Trophoblast cell (in vitro differentiated cells and primary cell): ENCODE measurements at regions not wholly inside any gene's neighbourhood (a gene's known extent, or its start where the extent isn't known, plus 50 kb on each side); places are given as distances from the start of the nearest gene placed in this dataset.
A peak's percentile ranks its signal among the peaks of the same experiment; 100 is the strongest.

Source experiments
- DNase-seq, 2 donors: peaks; one replicate each; pipeline ENCODE4 v3.0.0-alpha.2; 2016
- H2AFZ ChIP-seq: 2 replicates; pipeline ENCODE4 v1.6.1; 2013; ENCODE audit warnings: low read length, moderate library complexity, mild to moderate bottlenecking; ENCODE audit not compliant: insufficient read depth, poor library complexity
- H2AK5ac ChIP-seq: 2 replicates; pipeline ENCODE4 v1.6.1; 2013; ENCODE audit warnings: mild to moderate bottlenecking, low read length
- H2BK120ac ChIP-seq: 2 replicates; pipeline ENCODE4 v1.6.1; 2013; ENCODE audit warnings: low read length, mild to moderate bottlenecking, moderate library complexity; ENCODE audit not compliant: insufficient read depth, poor library complexity
- H2BK12ac ChIP-seq: 2 replicates; pipeline ENCODE4 v1.6.1; 2013; ENCODE audit warnings: mild to moderate bottlenecking, low read length, moderate library complexity
- H2BK5ac ChIP-seq: 2 replicates; pipeline ENCODE4 v1.6.1; 2013; ENCODE audit warnings: low read length, low read depth, moderate library complexity, mild to moderate bottlenecking; ENCODE audit not compliant: poor library complexity
- H3K14ac ChIP-seq: 2 replicates; pipeline ENCODE4 v1.6.1; 2013; ENCODE audit warnings: mild to moderate bottlenecking, low read length
- H3K18ac ChIP-seq: 2 replicates; pipeline ENCODE4 v1.6.1; 2013; ENCODE audit warnings: mild to moderate bottlenecking, low read length
- H3K23ac ChIP-seq: 2 replicates; pipeline ENCODE4 v1.6.1; 2013; ENCODE audit warnings: low read length
- H3K27ac ChIP-seq: 2 replicates; pipeline ENCODE4 v1.5.1; 2013; ENCODE audit warnings: low read depth, mild to moderate bottlenecking, inconsistent platforms, low read length, moderate library complexity
- H3K27me3 ChIP-seq: 2 replicates; pipeline ENCODE4 v1.6.1; 2013; ENCODE audit warnings: inconsistent platforms, mild to moderate bottlenecking, low read length, moderate library complexity; ENCODE audit not compliant: insufficient read depth
- H3K36me3 ChIP-seq, 2 experiments: 1 replicate in 1 of 2; 2 replicates in 1 of 2; pipeline ENCODE4 v1.6.1; 2013; ENCODE audit warnings: low read length in 2 of 2, mild to moderate bottlenecking in 2 of 2, moderate library complexity in 1 of 2; ENCODE audit not compliant: insufficient read depth in 2 of 2, control insufficient read depth in 1 of 2
- H3K4ac ChIP-seq: 2 replicates; pipeline ENCODE4 v1.6.1; 2013; ENCODE audit warnings: low read depth, mild to moderate bottlenecking, low read length, moderate library complexity
- H3K4me1 ChIP-seq, 2 experiments: 1 replicate in 1 of 2; 2 replicates in 1 of 2; pipeline ENCODE4 v1.6.1; 2013; ENCODE audit warnings: low read length in 2 of 2, mild to moderate bottlenecking in 2 of 2, moderate library complexity in 1 of 2; ENCODE audit not compliant: insufficient read depth in 2 of 2, control insufficient read depth in 1 of 2
- H3K4me2 ChIP-seq: 2 replicates; pipeline ENCODE4 v1.6.1; 2013; ENCODE audit warnings: inconsistent platforms, mild to moderate bottlenecking, low read length, moderate library complexity
- H3K4me3 ChIP-seq: 2 replicates; pipeline ENCODE4 v1.5.1; 2013; ENCODE audit warnings: mild to moderate bottlenecking, low read depth, low read length, inconsistent platforms
- H3K79me1 ChIP-seq: one replicate; pipeline ENCODE4 v1.6.1; 2013; ENCODE audit warnings: low read length
- H3K79me2 ChIP-seq: 2 replicates; pipeline ENCODE4 v1.6.1; 2013; ENCODE audit warnings: low read length, mild to moderate bottlenecking; ENCODE audit not compliant: control insufficient read depth, insufficient read depth, poor library complexity
- H3K9ac ChIP-seq: 2 replicates; pipeline ENCODE4 v1.6.1; 2013; ENCODE audit warnings: mild to moderate bottlenecking, low read length
- H3K9me3 ChIP-seq: 2 replicates; pipeline ENCODE4 v1.6.1; 2013; ENCODE audit warnings: low read depth, mild to moderate bottlenecking, control low read depth, inconsistent platforms, low read length; ENCODE audit not compliant: insufficient read depth
- H4K12ac ChIP-seq: 2 replicates; pipeline ENCODE4 v1.6.1; 2013; ENCODE audit warnings: low read depth, mild to moderate bottlenecking, low read length, moderate library complexity
- H4K8ac ChIP-seq: 2 replicates; pipeline ENCODE4 v1.6.1; 2013; ENCODE audit warnings: low read depth, mild to moderate bottlenecking, low read length, moderate library complexity
- H4K91ac ChIP-seq: one replicate; pipeline ENCODE4 v1.6.1; 2013; ENCODE audit warnings: low read depth, mild to moderate bottlenecking, low read length, moderate library complexity
- WGBS: extraction: QIAGEN DNeasy Blood & Tissue Kit; methylation state at CpG from one replicate; pipeline ENCODE4 v1.1.7; 2013; ENCODE audit warnings: missing lambda C conversion rate; ENCODE audit not compliant: insufficient read length, insufficient coverage; ENCODE audit errors: extremely low coverage; 5-methylcytosine and 5-hydroxymethylcytosine counted together

- no peak overlapping the region for H3K4me3 ChIP-seq
- no peak overlapping the region for H3K23ac ChIP-seq
- no peak overlapping the region for H2BK5ac ChIP-seq
- H4K8ac ChIP-seq: no peak overlapping the region
- H3K36me3 ChIP-seq: no peaks in the 10 kb centered on the region
- no peak overlapping the region for H2AK5ac ChIP-seq
- H3K4me1 ChIP-seq: no peaks in the 10 kb centered on the region
- H3K9me3 ChIP-seq: no peaks in the 10 kb centered on the region
- H3K79me2 ChIP-seq: no peaks in the 10 kb centered on the region
- H3K18ac ChIP-seq: no peak overlapping the region
- H3K4me2 ChIP-seq: no peak overlapping the region
- no CpG with 5 or more reads among the region's 16 CpGs for WGBS
- no peak overlapping the region for H3K27ac ChIP-seq
- no peak overlapping the region for H2BK120ac ChIP-seq
- no peak overlapping the region for H3K9ac ChIP-seq
- no peak overlapping the region for H4K91ac ChIP-seq
- H4K12ac ChIP-seq: no peak overlapping the region
- no peaks in the 10 kb centered on the region for H3K27me3 ChIP-seq
- no peak overlapping the region for H3K4ac ChIP-seq
- no peak overlapping the region for H3K14ac ChIP-seq
- no peak overlapping the region for H2BK12ac ChIP-seq
- DNase-seq: no peak
- H2AFZ ChIP-seq: no peak overlapping the region
- no peaks in the 10 kb centered on the region for H3K79me1 ChIP-seq
Observed at GRCh38 chr2:123688231-123688940, 336.7 kb upstream of the CNTNAP5 start.

- H3K4me3 ChIP-seq: no peak overlapping the region
- no peak overlapping the region for H4K8ac ChIP-seq
- no peak overlapping the region for H3K18ac ChIP-seq
- no peak overlapping the region for H3K9ac ChIP-seq
- DNase-seq: no peak
- no peak overlapping the region for H3K23ac ChIP-seq
- no peak overlapping the region for H2BK5ac ChIP-seq
- H3K27me3 ChIP-seq: no peaks in the 10 kb centered on the region
- H3K9me3 ChIP-seq: no peaks in the 10 kb centered on the region
- no peak overlapping the region for H2BK120ac ChIP-seq
- H3K36me3 ChIP-seq: no peaks in the 10 kb centered on the region
- H3K4me1 ChIP-seq: no peaks in the 10 kb centered on the region
- no peak overlapping the region for H3K4ac ChIP-seq
- no peak overlapping the region for H2BK12ac ChIP-seq
- no peak overlapping the region for H2AFZ ChIP-seq
- H3K79me1 ChIP-seq: no peaks in the 10 kb centered on the region
- no peak overlapping the region for H4K91ac ChIP-seq
- no peak overlapping the region for H4K12ac ChIP-seq
- no peaks in the 10 kb centered on the region for H3K79me2 ChIP-seq
- H3K14ac ChIP-seq: no peak overlapping the region
- H3K27ac ChIP-seq: no peak overlapping the region
- H3K4me2 ChIP-seq: no peak overlapping the region
- WGBS: no CpG with 5 or more reads among the region's 2 CpGs
- no peak overlapping the region for H2AK5ac ChIP-seq
Observed at GRCh38 chr2:123692121-123692520, 333.0 kb upstream of the CNTNAP5 start.

GRCh38 chr2:123693836-123694235 lies 331.3 kb upstream of the CNTNAP5 start:
- no peak overlapping the region for H3K4ac ChIP-seq
- H2BK120ac ChIP-seq: no peak overlapping the region
- no peak overlapping the region for H4K91ac ChIP-seq
- no peaks in the 10 kb centered on the region for H3K79me2 ChIP-seq
- no peaks in the 10 kb centered on the region for H3K9me3 ChIP-seq
- no peaks in the 10 kb centered on the region for H3K4me1 ChIP-seq
- no peak overlapping the region for H3K4me3 ChIP-seq
- WGBS: no CpG with 5 or more reads among the region's 1 CpG
- no peaks in the 10 kb centered on the region for H3K79me1 ChIP-seq
- no peak overlapping the region for H3K14ac ChIP-seq
- H3K27ac ChIP-seq: no peak overlapping the region
- H4K8ac ChIP-seq: no peak overlapping the region
- no peak overlapping the region for H3K18ac ChIP-seq
- H3K9ac ChIP-seq: no peak overlapping the region
- H3K4me2 ChIP-seq: no peak overlapping the region
- no peak overlapping the region for H2BK12ac ChIP-seq
- DNase-seq: no peak
- no peaks in the 10 kb centered on the region for H3K36me3 ChIP-seq
- no peak overlapping the region for H4K12ac ChIP-seq
- H3K23ac ChIP-seq: no peak overlapping the region
- H2BK5ac ChIP-seq: no peak overlapping the region
- no peak overlapping the region for H2AK5ac ChIP-seq
- H2AFZ ChIP-seq: no peak overlapping the region
- no peaks in the 10 kb centered on the region for H3K27me3 ChIP-seq

GRCh38 chr2:123695426-123695825 lies 329.7 kb upstream of the CNTNAP5 start:
- DNase-seq: peak in 1 of 2 donors; percentile 61
- WGBS: no CpG with 5 or more reads among the region's 4 CpGs
- no peak overlapping the region for H2BK12ac ChIP-seq

More at GRCh38 chr2:123695426-123695825, 329.7 kb upstream of the CNTNAP5 start:
- Histone ChIP-seq H3K9ac (no peak overlapping the region), H3K79me2 (no peaks in the 10 kb centered on the region), H3K36me3 (no peaks in the 10 kb centered on the region), H3K4ac (no peak overlapping the region), H4K12ac (no peak overlapping the region), H4K8ac (no peak overlapping the region), H3K23ac (no peak overlapping the region), H3K27ac (no peak overlapping the region), H3K27me3 (no peaks in the 10 kb centered on the region), H3K4me2 (no peak overlapping the region), H4K91ac (no peak overlapping the region), H3K14ac (no peak overlapping the region), H2BK5ac (no peak overlapping the region), H2AFZ (no peak overlapping the region), H3K9me3 (no peaks in the 10 kb centered on the region), H3K18ac (no peak overlapping the region), H2AK5ac (no peak overlapping the region), H3K79me1 (no peaks in the 10 kb centered on the region), H3K4me1 (no peaks in the 10 kb centered on the region), H2BK120ac (no peak overlapping the region), H3K4me3 (no peak overlapping the region)
